HEK293T (cell line): ENCODE measurements at regions not wholly inside any gene's neighbourhood (a gene's known extent, or its start where the extent isn't known, plus 50 kb on each side); places are given as distances from the start of the nearest gene placed in this dataset.

Source experiments
- CTCF ChIA-PET: fragments of 350-600 bp; formaldehyde crosslinking; extraction: SDS; loops from one replicate; lab custom pipeline; 2021; ENCODE audit warnings: antibody characterized with exemption, inconsistent platforms; lab: Yijun Ruan, JAX
- POLR2A ChIA-PET: fragments of 350-600 bp; formaldehyde crosslinking; extraction: SDS; loops from one replicate; lab custom pipeline; 2020; ENCODE audit warnings: antibody characterized with exemption, inconsistent platforms; lab: Yijun Ruan, JAX
- DNase-seq: peaks from one replicate; pipeline ENCODE4 v3.0.0; 2012; ENCODE audit warnings: mixed read lengths; ENCODE audit errors: extremely low spot score
- ARNT ChIP-seq: fragments of 450-650 bp; IDR thresholded peaks from 2 replicates; pipeline ENCODE4 v1.6.1; 2017; ENCODE audit warnings: mild to moderate bottlenecking
- BHLHE40 ChIP-seq: fragments of 450-650 bp; IDR thresholded peaks from 2 replicates; pipeline ENCODE4 v1.6.1; 2016; ENCODE audit warnings: mild to moderate bottlenecking, moderate library complexity, borderline replicate concordance
- CTBP1 ChIP-seq: fragments of 450-650 bp; IDR thresholded peaks from 2 replicates; pipeline ENCODE4 v1.6.1; 2016; ENCODE audit warnings: borderline replicate concordance
- ELF4 ChIP-seq: fragments of 450-650 bp; IDR thresholded peaks from 2 replicates; pipeline ENCODE4 v1.6.1; 2017; ENCODE audit warnings: antibody characterized with exemption
- FOXA1 ChIP-seq: fragments of 450-650 bp; IDR thresholded peaks from 2 replicates; pipeline ENCODE4 v1.6.1; 2016; ENCODE audit warnings: mild to moderate bottlenecking
- FOXK2 ChIP-seq: fragments of 450-650 bp; IDR thresholded peaks from 2 replicates; pipeline ENCODE4 v1.6.1; 2016; ENCODE audit warnings: mild to moderate bottlenecking
- FOXM1 ChIP-seq: fragments of 450-650 bp; IDR thresholded peaks from 2 replicates; pipeline ENCODE4 v1.6.1; 2017; ENCODE audit warnings: mild to moderate bottlenecking, borderline replicate concordance
- HDGF ChIP-seq: fragments of 450-650 bp; IDR thresholded peaks from 2 replicates; pipeline ENCODE4 v1.6.1; 2017; ENCODE audit warnings: antibody characterized with exemption, borderline replicate concordance
- L3MBTL2 ChIP-seq: fragments of 450-650 bp; conservative IDR thresholded peaks from 2 replicates; pipeline ENCODE4 v1.6.1; 2016; ENCODE audit warnings: mild to moderate bottlenecking
- LEF1 ChIP-seq: fragments of 450-650 bp; IDR thresholded peaks from 2 replicates; pipeline ENCODE4 v1.6.1; 2017; ENCODE audit warnings: mild to moderate bottlenecking, borderline replicate concordance
- NFRKB ChIP-seq: fragments of 450-650 bp; IDR thresholded peaks from 2 replicates; pipeline ENCODE4 v1.6.1; 2016; ENCODE audit warnings: mild to moderate bottlenecking, moderate library complexity
- PKNOX1 ChIP-seq: fragments of 450-650 bp; IDR thresholded peaks from 2 replicates; pipeline ENCODE4 v1.6.1; 2016
- SP1 ChIP-seq: fragments of 450-650 bp; IDR thresholded peaks from 2 replicates; pipeline ENCODE4 v1.6.1; 2017
- SUZ12 ChIP-seq: fragments of 450-650 bp; IDR thresholded peaks from 2 replicates; pipeline ENCODE4 v1.6.1; 2016; ENCODE audit warnings: mild to moderate bottlenecking
- TARDBP ChIP-seq: fragments of 450-650 bp; IDR thresholded peaks from 2 replicates; pipeline ENCODE4 v1.6.1; 2016
- ZNF384 ChIP-seq: fragments of 450-650 bp; IDR thresholded peaks from 2 replicates; pipeline ENCODE4 v1.6.1; 2016

GRCh38 chr17:53454337-53454736, 368.4 kb upstream of the KIF2B start:
- ChIA-PET POLR2A (no interaction called here), CTCF (no interaction called here)
- DNase-seq: no peak
- TF ChIP-seq FOXK2 (no peak), NFRKB (no peak), PKNOX1 (no peak), LEF1 (no peak), ELF4 (no peak), L3MBTL2 (no peak), SUZ12 (no peak), HDGF (no peak), ARNT (no peak), TARDBP (no peak), ZNF384 (no peak), SP1 (no peak), FOXM1 (no peak), BHLHE40 (no peak), CTBP1 (no peak), FOXA1 (no peak)

GRCh38 chr17:53449324-53449723, 373.4 kb upstream of the KIF2B start:
- no peak for DNase-seq
- POLR2A ChIA-PET: no interaction called here
- TF ChIP-seq TARDBP (no peak), HDGF (no peak), L3MBTL2 (no peak), SP1 (no peak), SUZ12 (no peak), PKNOX1 (no peak), CTBP1 (no peak), LEF1 (no peak), FOXM1 (no peak), ELF4 (no peak), FOXA1 (no peak), BHLHE40 (no peak), NFRKB (no peak)
- CTCF ChIA-PET: no interaction called here

GRCh38 chr17:53428913-53429312, 393.8 kb upstream of the KIF2B start:
- DNase-seq: no peak
- no peak for TF ChIP-seq SP1
- TF ChIP-seq PKNOX1: no peak
- no peak for TF ChIP-seq NFRKB
- TF ChIP-seq HDGF: no peak
- TF ChIP-seq CTBP1: no peak
- no peak for TF ChIP-seq BHLHE40
- no peak for TF ChIP-seq L3MBTL2
- no peak for TF ChIP-seq TARDBP
- no peak for TF ChIP-seq ARNT
- no peak for TF ChIP-seq LEF1
- TF ChIP-seq FOXM1: no peak
- TF ChIP-seq ELF4: no peak
- no peak for TF ChIP-seq FOXA1
- TF ChIP-seq FOXK2: no peak
- TF ChIP-seq ZNF384: no peak
- CTCF ChIA-PET: no interaction called here
- POLR2A ChIA-PET: no interaction called here

GRCh38 chr17:53426505-53426904, 396.2 kb upstream of the KIF2B start:
- no peak for TF ChIP-seq PKNOX1
- no peak for TF ChIP-seq ZNF384
- no peak for TF ChIP-seq ARNT
- TF ChIP-seq TARDBP: no peak
- TF ChIP-seq FOXA1: no peak
- no peak for TF ChIP-seq SP1
- no peak for TF ChIP-seq SUZ12
- no peak for TF ChIP-seq LEF1
- no peak for TF ChIP-seq FOXK2
- TF ChIP-seq FOXM1: no peak
- no peak for TF ChIP-seq BHLHE40
- no peak for TF ChIP-seq NFRKB
- no peak for TF ChIP-seq L3MBTL2
- TF ChIP-seq ELF4: no peak
- TF ChIP-seq HDGF: no peak
- no peak for TF ChIP-seq CTBP1
- ChIA-PET CTCF (no interaction called here), POLR2A (no interaction called here)
- no peak for DNase-seq

GRCh38 chr17:53420035-53420641, 402.6 kb upstream of the KIF2B start:
- TF ChIP-seq SP1 (no peak), BHLHE40 (no peak)
- ChIA-PET CTCF (no interaction called here), POLR2A (no interaction called here)
- DNase-seq: no peak
